ENCODE measurements at regions not wholly inside any gene's neighbourhood (a gene's known extent, or its start where the extent isn't known, plus 50 kb on each side); places are given as distances from the start of the nearest gene placed in this dataset.
"Not testable (repeated sequence)": the region's sequence is repeated elsewhere in the genome, so short reads cannot be mapped to it uniquely, and the experiment has no call there.

DNA sequence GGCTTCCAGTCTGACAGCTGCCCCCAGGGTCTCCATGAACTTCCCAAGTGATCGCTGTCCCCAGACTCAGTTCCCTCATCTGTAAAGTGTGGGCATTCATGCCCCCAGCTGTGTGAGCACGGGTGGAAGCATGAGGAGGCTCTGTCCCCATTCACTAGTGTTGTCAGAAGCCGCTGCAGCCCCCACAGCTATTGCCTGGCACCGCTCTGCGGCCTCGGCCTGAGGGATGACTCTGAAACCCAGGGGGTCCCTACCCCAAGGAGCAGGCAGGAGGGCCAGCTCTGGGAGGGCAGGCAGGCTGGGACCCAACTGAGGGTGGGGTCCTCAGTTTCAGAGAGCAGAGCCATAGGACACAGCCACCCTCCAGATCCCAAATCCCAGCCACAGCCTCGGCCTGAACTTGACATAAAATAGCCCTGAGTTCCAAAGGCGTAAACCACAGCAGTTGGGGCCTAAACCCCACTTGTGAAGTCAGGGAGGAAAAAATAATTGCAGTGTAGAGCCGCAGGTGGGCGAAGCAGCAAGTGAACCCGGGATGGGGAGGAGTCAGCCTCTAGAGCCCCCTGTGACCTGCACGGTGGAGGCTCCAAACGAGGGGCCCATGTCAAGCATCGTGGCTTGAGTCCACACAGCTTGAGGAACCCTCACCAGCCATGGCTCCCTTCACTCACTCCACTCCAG is 66.0 kb upstream of the ADAMTS2 start:
- no peak for DNase-seq (ENCODE audit: low read depth in 2 of 3, low spot score in 2 of 3)

DNA sequence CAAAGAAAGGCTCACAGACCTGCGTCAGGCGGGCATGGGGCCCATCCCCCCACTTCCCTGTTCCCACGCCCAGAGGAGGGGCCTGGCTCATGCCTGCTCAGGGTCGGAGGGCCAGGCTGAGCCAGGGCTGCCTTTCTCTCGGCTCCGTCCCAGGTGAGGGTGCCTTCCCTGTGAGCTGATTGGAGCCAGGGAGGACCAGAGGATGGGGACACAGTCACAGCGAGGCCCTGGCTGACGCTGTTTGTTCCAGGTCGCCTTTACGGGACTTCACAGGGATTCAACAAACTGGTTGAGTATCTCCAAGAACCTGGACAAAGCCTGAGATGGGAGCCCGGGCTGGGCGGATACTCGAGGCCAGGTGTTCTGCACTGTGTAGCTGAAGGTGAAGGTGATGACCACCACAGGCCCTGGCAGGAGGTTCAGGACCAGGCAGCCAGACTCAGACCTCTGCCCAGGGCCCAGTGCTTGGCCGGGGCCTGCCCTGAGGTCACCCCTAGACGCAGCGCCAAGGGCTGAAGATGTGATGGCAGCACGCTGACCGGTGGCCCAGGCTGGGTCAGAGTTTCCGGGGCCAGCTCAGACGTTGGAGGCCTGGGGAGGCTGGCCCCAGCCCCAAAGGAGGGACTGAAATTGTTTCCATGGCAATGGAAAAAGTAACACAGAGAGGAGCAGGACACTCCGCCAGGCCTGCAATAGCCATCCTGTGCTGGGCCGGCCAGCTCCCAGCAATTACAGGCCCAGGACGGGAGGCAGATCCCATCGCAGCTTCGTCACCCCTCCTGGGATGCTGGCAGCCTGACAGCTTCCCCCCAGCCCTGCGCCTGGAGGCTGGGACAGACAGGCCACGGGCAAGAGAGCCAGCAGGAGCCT is 65.3 kb upstream of the ADAMTS2 start:
- no peak for DNase-seq (ENCODE audit: low read depth in 2 of 3, low spot score in 2 of 3)

DNA sequence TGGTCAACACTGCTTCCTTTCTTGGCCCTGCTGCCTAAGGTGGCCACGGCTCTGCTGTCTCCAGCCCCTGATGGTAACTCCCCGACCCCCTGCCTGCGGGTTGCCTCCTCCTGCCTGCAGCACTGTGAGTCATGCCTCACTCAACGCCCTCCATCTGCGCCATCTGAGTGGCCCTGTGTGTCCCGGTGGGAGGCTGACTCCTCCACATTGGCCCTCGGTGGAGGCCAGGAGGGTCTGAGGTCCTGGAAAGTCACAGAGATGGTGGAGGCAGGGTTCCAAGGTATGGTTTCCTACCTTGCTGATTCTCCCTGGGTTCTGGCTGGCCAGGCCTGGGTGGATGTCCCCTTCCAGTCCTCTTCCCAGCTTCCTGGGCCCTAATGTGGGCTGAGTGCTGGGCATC is 64.5 kb upstream of the ADAMTS2 start:
- no peak for DNase-seq (ENCODE audit: low read depth in 2 of 3, low spot score in 2 of 3)

DNA sequence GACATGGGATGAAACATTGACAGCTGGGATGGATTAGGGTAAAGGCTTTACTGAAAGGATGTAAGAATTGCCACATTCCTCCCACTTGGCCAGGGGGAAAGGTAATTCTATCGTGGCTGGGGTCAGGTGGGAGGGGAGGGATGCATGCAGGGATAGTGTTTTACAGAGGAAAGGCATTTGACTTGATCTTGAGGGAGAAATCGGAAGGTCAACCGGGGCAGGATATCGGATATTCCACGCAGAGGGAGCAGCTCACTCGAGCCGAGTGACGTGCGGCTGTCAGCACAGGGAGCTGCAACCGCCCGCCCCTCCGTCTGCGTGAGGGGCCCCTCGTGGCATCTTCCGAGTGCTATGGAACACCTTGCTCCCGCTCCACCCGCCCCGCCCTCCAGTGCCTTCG is 63.4 kb upstream of the ADAMTS2 start:
- no peak for DNase-seq (ENCODE audit: low read depth in 2 of 3, low spot score in 2 of 3)

DNA sequence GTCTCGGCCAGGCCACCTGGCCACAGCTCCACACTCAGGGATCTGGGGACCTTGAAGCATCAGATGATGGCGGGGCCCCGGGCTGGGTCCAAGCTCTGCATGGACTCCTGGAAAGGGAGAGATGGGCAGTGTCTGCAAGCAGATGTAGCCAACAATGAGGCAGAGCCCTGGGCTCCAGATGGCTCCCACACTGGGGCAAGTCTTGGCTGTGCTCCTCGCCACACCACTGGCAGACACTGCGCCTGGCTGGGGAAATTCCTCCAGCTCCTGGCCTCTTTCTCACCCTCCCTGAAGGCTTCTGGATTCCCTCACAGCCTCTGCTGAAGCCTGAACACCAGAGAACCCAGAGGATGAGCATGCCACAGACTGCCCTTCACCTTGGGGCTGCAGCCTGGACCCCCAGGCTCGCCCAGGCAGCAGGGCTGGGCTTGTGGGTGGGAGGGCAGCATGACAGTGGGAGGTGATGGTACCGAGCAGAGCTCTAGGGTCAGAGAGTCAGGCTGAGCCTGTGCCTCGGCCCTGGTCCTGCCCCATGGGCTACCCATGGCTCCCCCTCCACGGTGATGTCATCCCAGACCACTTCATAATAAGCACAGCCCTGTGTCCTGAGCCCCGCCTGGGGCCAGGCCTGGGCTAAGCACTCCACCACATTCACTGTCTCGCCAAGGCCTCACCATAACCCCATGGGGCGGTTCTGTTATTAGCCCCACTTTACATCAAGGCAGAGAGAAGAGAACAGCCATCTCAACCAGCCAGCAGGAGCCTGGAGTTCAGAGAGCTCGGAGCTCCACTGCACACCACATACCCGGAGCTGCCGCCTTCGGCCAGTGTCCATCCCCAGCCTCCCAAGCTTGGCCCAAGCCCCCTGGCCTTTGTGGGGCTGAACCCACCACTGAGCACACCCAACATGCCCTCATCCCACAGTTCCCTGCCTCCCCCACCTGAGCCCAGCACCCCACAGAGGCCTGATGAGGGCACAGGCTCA is 62.2 kb upstream of the ADAMTS2 start:
- no peak for DNase-seq (ENCODE audit: low read depth in 2 of 3, low spot score in 2 of 3)

DNA sequence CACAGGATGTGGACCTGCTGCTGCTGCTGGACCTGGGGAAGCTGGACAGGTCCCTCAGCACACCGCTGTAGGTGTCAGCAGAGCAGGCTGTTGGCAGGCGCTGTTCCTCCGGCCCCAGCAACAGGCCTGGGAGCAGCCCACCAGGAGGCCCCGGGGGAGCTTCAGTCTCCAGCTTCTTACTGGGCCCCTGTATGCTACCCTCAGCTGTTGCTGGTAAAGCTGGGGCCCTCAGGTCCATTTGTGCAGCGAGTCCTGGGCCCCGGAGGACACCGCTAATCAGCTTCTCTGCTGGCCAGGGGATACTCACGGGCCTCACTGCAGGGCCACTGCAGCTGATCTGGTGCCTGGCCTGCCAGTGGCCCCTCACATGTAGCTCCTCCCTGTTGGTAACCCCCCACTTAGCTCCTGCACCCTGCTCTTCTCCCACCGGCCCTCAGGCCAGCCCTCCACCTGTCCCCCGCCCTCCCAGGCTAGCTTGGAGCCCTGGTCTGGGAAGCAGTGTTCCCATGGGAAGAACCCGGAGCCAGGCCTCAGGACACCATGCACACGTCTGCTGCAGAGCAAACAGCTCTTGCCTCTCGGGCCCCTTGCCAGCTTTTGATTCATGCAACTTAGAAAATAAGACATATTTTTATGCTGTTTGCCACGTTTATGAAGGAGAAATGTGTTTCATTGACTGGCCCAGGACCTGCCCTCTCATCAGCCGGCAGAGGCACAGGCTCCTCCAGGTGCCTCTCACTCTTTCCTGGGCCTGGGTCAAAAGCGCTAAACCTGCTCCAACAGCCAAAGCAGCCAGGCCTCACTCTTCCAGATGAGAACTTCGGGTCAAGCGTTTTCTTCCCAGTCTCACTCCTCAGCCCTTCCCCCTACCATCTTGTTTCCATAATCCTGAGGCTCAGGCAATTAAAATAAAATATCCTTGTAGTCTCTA is 61.0 kb upstream of the ADAMTS2 start:
- no peak for DNase-seq (ENCODE audit: low read depth in 2 of 3, low spot score in 2 of 3)

DNA sequence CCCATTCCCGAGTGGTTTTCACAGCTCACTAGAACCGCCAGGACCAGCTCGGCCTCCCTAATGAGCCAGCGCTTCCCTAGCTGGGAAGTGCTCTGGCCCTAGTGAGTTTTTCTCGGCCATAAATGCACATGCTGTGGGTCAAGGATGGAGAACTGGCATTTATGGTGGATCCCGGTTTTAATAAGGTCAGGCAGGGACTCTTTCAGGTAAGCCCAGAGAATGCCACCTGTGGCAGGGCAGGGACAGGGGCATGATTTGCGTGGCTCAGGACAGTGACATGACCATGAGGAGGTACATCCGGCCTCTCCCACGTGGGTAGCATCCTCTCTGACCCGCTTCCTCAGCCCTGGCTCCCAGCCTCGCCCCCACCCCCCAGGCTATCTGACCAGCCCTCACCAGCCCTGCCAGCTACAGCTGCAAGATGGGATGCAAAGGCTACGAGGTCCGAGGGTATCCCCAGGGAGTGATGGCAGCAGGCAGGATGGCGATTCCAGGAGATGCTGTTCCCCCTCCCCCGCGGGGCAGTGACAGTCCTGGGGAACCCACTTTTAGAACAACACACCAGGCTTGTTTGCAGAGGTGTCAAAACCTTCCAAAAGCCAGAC is 60.3 kb upstream of the ADAMTS2 start:
- no peak for DNase-seq (ENCODE audit: low read depth in 2 of 3, low spot score in 2 of 3)

DNA sequence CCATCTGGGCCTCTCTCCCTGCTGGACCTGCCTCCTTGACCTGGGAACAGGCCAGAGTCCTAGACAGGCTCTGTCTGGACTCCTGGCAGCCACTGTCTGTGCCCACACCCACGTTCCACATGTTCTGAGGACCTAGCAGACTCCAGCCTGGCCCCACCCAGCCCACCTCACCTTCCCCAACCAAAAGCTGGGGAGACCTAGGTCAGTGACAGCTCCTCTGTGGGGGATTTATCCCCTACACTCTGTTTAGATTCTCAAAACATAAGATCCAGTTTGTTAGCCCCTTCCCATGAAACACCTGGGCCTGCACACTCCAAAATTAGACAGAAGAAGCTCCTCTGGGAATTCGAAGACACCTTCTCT is 59.8 kb upstream of the ADAMTS2 start:
- no peak for DNase-seq (ENCODE audit: low read depth in 2 of 3, low spot score in 2 of 3)

DNA sequence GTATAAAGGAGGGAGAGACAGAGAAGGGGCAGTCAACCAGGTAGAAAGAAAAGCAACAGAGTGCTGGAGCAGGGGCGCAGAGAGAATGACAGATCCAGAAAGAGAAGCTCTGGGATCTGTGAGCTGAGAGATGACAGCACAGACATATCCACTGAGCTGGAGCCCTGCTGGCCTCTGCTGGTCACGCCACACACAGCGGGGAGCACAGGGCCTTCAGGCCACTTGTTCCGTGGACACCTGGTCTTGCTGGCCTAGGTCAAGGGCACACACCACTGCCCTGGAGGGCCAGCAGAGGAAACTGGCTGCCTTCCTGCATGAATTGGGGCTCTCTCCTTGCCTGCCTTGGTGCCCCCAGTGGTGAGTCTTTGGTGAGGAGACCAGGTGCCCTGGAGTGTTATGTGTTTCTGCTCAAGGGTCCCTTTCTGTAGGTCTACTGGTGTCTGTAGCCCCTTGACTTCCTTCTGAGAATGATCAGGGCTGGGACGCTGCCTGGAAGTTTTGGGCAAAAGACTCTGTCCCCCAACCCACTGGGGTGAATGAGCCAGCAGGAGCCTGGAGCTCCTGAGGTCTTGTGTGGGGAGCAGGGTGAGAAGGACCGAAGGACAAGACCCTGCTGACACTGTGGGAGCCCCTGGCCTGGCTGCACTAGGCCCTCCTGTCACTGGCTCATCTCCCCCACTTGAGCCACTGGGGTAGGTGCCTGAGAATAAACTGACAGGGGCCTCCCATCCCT is 59.2 kb upstream of the ADAMTS2 start:
- DNase-seq (ENCODE audit: low read depth in 2 of 3, low spot score in 2 of 3): no peak

DNA sequence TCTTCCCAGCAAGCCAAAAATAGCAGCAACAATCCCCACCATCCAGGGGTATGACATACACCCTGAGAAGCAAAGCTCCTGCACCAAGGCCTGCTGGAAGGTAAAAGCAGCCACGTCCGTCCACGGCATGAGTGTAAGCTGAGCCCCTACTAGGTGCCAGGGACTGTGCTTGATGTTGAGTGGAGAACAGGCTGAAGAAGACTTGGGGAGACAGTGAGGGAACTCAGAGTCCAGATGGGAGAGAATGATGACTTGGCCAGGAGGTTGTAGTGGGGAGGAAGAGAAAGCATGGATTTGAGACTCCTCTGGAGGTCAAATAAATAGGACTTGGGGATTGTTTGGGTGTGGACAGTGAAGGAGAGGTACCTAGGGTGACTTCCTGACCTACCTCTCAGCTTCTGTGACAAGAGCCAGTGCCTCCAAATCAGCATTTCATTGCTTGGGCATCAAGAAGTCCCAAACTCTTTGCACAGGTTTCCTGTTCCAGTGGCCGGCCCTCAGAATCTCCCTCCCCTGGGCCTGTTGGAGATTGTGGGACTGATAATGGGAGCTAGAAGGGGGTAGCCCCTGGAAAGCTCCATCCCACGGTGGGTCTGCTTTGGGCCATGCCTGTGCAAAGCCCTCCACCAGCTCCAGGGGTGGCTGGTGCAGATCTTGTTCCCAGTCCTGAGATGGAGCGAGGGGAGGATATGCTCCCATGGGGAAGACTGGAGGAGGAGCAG is 58.3 kb upstream of the ADAMTS2 start:
- no peak for DNase-seq (ENCODE audit: low read depth in 2 of 3, low spot score in 2 of 3)

DNA sequence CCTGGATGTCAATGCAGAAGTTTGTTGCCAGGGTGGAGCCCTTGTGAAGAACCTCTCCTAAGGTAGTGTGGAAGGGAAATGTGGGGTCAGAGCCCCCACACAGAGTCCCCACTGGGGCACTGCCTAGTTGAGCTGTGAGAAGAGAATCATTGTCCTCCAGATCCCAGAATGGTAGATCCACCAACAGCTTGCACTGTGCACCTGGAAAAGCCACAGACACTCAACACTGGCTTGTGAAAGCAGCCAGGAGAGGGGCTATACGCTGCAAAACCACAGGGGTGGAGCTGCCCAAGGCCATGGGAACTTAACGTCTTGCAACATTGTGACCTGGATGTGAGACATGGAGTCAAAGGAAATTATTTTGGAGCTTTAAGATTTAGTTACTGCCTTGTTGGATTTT is 55.2 kb upstream of the ADAMTS2 start:
- DNase-seq (ENCODE audit: low read depth in 2 of 3, low spot score in 2 of 3): not testable (repeated sequence)

DNA sequence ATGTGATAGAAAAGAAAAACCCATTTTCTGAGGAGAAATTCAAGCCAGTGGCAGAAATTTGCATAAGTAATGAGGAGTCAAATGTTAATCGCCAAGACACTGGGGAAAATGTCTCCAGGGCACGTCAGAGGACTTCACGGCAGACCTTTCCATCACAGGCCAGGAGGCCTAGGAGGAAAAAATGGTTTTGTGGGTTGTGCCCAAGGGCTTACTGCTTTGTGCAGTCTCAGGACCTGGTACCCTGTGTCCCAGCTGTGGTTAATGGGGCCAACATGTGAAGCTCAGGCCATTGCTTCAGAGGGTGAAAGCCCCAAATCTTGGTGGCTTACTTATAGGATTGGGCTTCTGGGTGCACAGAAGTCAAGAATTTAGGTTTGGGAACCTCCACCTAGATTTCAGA is 54.8 kb upstream of the ADAMTS2 start:
- no peak for DNase-seq (ENCODE audit: low read depth in 2 of 3, low spot score in 2 of 3)

DNA sequence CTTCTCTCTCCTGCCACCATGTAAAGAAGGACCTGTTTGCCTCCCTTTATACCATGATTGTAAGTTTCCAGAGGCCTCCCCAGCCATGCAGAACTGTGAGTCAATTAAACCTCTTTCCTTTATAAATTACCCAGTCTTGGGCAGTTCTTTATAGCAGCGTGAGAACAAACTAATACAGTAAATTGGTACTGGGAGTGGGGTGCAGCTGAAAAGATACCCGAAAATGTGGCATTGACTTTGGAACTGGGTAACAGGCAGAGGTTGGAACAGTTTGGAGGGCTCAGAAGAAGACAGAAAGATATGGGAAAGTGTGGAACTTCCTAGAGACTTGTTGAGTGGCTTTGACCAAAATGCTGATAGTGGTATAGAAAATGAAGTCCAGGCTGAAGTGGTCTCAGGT is 54.1 kb upstream of the ADAMTS2 start:
- not testable (repeated sequence) for DNase-seq (ENCODE audit: low read depth in 2 of 3, low spot score in 2 of 3)

DNA sequence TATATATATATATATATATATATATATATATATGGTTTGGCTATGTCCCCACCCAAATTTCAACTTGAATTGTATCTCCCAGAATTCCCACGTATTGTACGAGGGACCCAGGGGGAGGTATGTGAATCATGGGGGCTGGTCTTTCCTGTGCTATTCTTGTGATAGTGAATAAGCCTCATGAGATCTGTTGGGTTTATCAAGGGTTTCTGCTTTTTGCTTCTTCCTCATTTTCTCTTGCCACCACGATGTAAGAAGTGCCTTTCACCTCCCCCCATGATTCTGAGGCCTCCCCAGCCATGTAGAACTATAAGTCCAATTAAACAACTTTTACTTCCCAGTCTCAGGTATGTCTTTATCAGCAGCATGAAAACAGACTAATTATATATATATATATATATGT is 52.3 kb upstream of the ADAMTS2 start:
- DNase-seq (ENCODE audit: low read depth in 2 of 3, low spot score in 2 of 3): no peak
